HL-60 (cell line): ENCODE measurements at regions not wholly inside any gene's neighbourhood (a gene's known extent, or its start where the extent isn't known, plus 50 kb on each side); places are given as distances from the start of the nearest gene placed in this dataset.
A peak's percentile ranks its signal among the peaks of the same experiment; 100 is the strongest.

Source experiments
- DNase-seq, 2 experiments: peaks; one replicate each; pipeline ENCODE4 v3.0.0-alpha.2; 2010 to 2020; ENCODE audit warnings: low read depth in 1 of 2, low spot score in 1 of 2
- H3K27ac ChIP-seq: fragments of 250-450 bp; sonication (Bioruptor Pico); replicated peaks from 2 replicates; pipeline ENCODE4 v1.5.1; 2020; ENCODE audit warnings: mild to moderate bottlenecking, moderate library complexity
- H3K27me3 ChIP-seq: fragments of 250-450 bp; sonication (Bioruptor Pico); 2 replicates; pipeline ENCODE4 v1.5.1; 2021; ENCODE audit warnings: mild to moderate bottlenecking, moderate library complexity; ENCODE audit not compliant: insufficient read depth, poor library complexity, severe bottlenecking
- H3K4me3 ChIP-seq: replicated peaks from 2 replicates; pipeline ENCODE4 v1.5.1; 2011; ENCODE audit warnings: mild to moderate bottlenecking, control low read depth, low read length; ENCODE audit not compliant: insufficient read depth
- GABPA ChIP-seq: IDR thresholded peaks from 2 replicates; pipeline ENCODE4 v1.6.1; 2012; ENCODE audit warnings: low read depth
- POLR2AphosphoS5 ChIP-seq: IDR thresholded peaks from 2 replicates; pipeline ENCODE4 v1.6.1; 2012; ENCODE audit warnings: low read depth
- SPI1 ChIP-seq: IDR thresholded peaks from 2 replicates; pipeline ENCODE4 v1.6.1; 2012; ENCODE audit warnings: low read depth, mild to moderate bottlenecking, borderline replicate concordance
- TF ChIP-seq, protein P1 (sequence below): IDR thresholded peaks from 2 replicates; pipeline ENCODE4 v1.6.1; 2012; ENCODE audit warnings: low read depth; ENCODE audit not compliant: insufficient replicate concordance
- TF ChIP-seq, protein P2 (sequence below): IDR thresholded peaks from one replicate; pipeline ENCODE4 v1.5.1; 2011; ENCODE audit warnings: low read length, control low read depth, inconsistent platforms; ENCODE audit not compliant: insufficient read depth

- Histone ChIP-seq H3K27me3 (no peaks in the 10 kb centered on the region), H3K27ac (no peak overlapping the region), H3K4me3 (no peak overlapping the region)
- no peak for TF ChIP-seq SPI1
- no peak for TF ChIP-seq POLR2AphosphoS5
- no peak for TF ChIP-seq GABPA
- TF ChIP-seq, protein P1, sequence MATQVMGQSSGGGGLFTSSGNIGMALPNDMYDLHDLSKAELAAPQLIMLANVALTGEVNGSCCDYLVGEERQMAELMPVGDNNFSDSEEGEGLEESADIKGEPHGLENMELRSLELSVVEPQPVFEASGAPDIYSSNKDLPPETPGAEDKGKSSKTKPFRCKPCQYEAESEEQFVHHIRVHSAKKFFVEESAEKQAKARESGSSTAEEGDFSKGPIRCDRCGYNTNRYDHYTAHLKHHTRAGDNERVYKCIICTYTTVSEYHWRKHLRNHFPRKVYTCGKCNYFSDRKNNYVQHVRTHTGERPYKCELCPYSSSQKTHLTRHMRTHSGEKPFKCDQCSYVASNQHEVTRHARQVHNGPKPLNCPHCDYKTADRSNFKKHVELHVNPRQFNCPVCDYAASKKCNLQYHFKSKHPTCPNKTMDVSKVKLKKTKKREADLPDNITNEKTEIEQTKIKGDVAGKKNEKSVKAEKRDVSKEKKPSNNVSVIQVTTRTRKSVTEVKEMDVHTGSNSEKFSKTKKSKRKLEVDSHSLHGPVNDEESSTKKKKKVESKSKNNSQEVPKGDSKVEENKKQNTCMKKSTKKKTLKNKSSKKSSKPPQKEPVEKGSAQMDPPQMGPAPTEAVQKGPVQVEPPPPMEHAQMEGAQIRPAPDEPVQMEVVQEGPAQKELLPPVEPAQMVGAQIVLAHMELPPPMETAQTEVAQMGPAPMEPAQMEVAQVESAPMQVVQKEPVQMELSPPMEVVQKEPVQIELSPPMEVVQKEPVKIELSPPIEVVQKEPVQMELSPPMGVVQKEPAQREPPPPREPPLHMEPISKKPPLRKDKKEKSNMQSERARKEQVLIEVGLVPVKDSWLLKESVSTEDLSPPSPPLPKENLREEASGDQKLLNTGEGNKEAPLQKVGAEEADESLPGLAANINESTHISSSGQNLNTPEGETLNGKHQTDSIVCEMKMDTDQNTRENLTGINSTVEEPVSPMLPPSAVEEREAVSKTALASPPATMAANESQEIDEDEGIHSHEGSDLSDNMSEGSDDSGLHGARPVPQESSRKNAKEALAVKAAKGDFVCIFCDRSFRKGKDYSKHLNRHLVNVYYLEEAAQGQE, result no peak
- TF ChIP-seq, protein P2, sequence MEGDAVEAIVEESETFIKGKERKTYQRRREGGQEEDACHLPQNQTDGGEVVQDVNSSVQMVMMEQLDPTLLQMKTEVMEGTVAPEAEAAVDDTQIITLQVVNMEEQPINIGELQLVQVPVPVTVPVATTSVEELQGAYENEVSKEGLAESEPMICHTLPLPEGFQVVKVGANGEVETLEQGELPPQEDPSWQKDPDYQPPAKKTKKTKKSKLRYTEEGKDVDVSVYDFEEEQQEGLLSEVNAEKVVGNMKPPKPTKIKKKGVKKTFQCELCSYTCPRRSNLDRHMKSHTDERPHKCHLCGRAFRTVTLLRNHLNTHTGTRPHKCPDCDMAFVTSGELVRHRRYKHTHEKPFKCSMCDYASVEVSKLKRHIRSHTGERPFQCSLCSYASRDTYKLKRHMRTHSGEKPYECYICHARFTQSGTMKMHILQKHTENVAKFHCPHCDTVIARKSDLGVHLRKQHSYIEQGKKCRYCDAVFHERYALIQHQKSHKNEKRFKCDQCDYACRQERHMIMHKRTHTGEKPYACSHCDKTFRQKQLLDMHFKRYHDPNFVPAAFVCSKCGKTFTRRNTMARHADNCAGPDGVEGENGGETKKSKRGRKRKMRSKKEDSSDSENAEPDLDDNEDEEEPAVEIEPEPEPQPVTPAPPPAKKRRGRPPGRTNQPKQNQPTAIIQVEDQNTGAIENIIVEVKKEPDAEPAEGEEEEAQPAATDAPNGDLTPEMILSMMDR, result no peak
- no peak for DNase-seq
These were observed 377.1 kb upstream of the BTBD3 start for GRCh38 chr20:11540558-11540957.

- TF ChIP-seq GABPA, result no peak
- TF ChIP-seq, protein P2, result no peak
- TF ChIP-seq POLR2AphosphoS5, result no peak
- TF ChIP-seq, protein P1, result no peak
- no peak for TF ChIP-seq SPI1
- no peak overlapping the region for H3K27ac ChIP-seq
- no peaks in the 10 kb centered on the region for H3K27me3 ChIP-seq
- H3K4me3 ChIP-seq, result no peak overlapping the region
- no peak for DNase-seq
These were observed 375.0 kb upstream of the BTBD3 start for GRCh38 chr20:11542645-11543044.

DNA sequence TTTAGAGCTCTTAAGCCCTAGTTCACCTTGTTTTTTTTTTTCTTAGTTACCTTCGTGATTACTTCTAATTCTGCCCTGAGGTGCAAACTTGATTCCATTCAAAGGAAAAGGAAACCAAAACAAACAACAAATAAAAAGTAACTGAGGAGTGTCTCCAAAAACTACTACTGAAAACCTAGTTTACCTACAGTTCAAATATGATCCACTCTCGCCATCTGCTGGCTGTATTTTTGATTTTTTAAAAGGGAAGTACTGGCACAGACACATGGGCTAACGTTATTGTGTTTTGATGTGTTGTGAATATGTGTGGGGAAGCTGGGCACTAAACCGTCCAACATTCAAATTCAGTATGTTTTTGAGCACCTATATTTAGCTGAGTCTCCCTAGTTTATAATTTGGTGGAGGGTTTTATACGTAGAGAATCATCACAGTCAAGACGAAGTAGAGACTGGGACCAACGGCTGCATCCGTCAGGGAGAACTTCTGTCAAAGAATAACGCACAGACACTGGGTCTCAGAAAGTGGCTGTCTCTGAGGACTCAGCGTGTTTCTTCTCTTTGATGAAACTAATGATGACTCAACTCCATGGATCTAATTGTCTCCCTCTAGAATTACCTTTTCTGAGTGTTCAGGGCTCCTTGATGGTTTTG is 373.5 kb upstream of the BTBD3 start:
- H3K27me3 ChIP-seq, result no peaks in the 10 kb centered on the region
- TF ChIP-seq, protein P2, result no peak
- peak; percentile 15; the same call in 1 of the 2 replicates for TF ChIP-seq SPI1
- TF ChIP-seq, protein P1, result no peak
- TF ChIP-seq GABPA, result no peak
- H3K27ac ChIP-seq, result no peak overlapping the region
- no peak overlapping the region for H3K4me3 ChIP-seq
- DNase-seq, result peak; percentile 13 to 67
